Vagina (tissue), 2 donors: ENCODE measurements at regions not wholly inside any gene's neighbourhood (a gene's known extent, or its start where the extent isn't known, plus 50 kb on each side); places are given as distances from the start of the nearest gene placed in this dataset.

Source experiments
- CTCF ChIP-seq, 3 experiments: fragments of 450-650 bp in 2 of 3; fragments of 200-600 bp in 1 of 3; sonication (generic) in 1 of 3; IDR thresholded peaks; one replicate each; pipeline ENCODE4 v1.5.1; 2017 to 2019; ENCODE audit warnings: antibody characterized with exemption in 3 of 3, mild to moderate bottlenecking in 2 of 3, moderate library complexity in 2 of 3
- POLR2A ChIP-seq, 2 donors: fragments of 450-650 bp; IDR thresholded peaks; one replicate each; pipeline ENCODE4 v1.6.1; 2017; ENCODE audit warnings: antibody characterized with exemption in 2 of 2, mild to moderate bottlenecking in 2 of 2, moderate library complexity in 2 of 2

GRCh38 chr2:217158928-217159327 lies 299.1 kb upstream of the TNP1 start:
- TF ChIP-seq CTCF (IDR thresholded peaks at IDR 0.05): no peak
- no peak for TF ChIP-seq POLR2A (IDR thresholded peaks at IDR 0.05)
